ENCODE measurements at regions not wholly inside any gene's neighbourhood (a gene's known extent, or its start where the extent isn't known, plus 50 kb on each side); places are given as distances from the start of the nearest gene placed in this dataset.
"Not testable (repeated sequence)": the region's sequence is repeated elsewhere in the genome, so short reads cannot be mapped to it uniquely, and the experiment has no call there.

DNA sequence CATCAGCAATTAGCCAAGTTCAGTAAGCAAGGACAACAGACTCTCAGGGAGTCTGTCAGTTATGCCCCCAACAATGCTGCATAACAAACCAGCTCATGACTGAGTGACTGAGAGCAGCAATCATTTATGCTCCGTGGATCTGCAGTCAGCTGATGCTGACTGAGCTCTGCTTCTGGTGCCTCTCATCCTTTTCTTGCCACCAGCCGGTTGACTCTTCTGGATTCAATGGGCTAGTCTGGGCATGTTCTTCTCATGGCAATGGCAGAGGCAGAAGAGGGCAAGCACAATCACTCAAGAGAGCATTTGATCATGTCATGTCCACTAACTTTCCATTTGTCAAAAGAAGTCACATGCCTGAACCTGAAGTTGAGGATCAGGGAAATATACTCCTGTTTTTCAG lies 157.0 kb upstream of the NTRK2 start:
- no peak for DNase-seq

DNA sequence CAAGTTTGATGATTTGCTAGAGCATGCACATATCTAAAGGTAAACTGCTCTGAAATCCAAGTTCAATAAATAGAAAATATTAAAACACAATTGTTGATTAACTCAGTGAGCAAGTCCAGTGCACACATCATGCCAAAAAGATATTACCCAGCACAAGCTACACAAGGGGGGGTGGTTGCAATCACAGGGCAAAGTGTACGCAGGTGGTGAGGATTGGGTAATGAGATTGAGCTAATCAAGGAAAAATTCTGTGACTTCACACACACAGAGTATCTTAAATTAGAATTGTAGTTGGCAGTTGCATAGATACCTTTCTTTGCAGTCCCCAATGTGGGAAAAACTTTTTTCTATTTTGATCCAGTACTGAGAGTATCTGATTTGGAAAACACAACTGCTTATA lies 156.1 kb upstream of the NTRK2 start:
- no peak for DNase-seq

DNA sequence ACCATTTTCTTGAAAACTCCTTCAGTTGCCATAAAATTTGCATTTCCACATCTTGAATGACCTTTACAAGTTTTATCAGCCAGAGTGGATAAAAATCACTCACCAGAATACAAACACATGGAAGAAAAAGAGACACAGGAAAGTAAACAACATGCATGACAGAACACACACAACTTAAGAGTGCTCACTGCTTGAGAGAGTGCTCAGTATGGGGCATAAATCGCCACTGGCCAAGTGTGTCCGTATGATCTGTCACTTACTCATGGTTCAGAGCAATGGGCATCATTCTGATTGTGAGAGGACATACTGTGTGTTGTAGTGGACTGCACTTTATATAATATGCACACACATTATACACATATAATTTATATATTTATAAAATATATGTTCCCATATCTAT lies 155.6 kb upstream of the NTRK2 start:
- DNase-seq: no peak

DNA sequence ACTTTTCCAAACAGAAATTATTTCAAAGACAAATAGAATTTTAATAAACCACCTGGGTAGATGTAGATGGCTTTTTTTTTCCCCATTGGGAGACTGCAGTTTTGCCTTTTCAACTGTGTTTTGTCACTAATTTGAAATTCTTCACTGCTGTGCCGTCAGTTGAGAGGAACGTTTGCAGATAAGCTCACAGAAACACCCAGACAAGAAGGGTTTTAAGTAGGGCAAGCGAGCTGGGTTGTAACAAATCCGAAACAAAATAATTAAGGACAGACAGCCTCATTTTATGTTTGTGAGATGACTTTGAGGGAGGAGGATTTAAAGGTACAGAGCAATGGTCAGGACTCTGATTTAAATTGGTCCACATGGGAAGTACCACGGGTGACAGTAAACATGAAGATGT lies 155.1 kb upstream of the NTRK2 start:
- no peak for DNase-seq

DNA sequence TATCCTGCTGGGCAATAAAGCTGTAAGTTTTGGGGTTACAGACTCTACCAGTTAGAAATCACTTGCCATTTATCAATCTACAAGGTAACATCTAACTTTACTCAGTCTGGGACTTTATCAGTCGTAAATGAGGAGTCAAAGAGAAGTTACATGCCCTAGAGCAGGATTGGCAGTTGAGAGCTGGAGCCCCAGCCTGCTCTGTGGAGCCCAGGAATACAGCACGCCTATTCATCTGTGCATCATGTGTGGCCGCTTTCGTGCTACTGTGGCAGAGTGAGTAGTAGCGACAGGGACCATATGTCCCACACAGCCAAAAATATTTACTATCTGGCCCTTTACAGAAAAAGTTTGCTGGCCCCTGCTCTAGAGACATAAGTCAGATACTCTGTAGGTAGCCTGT lies 152.5 kb upstream of the NTRK2 start:
- DNase-seq: no peak

DNA sequence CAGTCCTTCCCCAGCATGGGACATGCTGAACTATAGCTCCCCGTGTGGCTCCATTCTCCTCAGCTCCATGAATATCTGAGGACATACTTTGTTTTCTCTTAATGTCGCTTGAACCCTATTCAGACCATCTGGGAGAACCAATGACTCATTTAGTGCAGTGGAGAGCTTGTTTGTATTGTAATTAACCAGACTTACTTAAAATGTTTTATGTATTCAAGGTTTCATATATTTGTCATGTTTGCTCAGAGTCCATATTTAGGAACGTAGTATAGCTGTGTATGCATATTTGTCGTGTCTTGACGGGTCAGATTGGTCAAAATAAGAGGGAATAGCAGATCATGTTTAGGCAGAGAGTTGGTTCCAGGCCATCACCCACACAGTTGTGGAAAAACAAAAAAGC lies 150.1 kb upstream of the NTRK2 start:
- no peak for DNase-seq

DNA sequence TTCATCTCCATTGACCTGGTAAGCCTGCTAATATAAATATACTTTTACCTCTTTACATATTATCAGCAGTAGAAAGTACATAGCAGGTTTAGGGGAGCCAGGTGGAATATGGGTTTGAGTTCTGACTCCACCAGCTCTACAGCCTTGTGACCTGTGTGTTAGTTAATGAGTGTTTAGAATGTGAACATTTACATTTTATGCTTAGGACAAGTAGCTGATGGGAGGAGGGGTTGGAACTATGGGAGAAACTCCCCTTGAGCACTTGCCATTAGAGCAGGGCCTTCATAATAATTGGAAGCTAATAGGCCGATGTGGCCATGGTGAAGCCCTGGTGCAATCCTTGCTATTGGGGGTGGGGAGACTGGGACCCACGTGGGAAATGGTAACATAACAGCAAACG lies 148.3 kb upstream of the NTRK2 start:
- no peak for DNase-seq

DNA sequence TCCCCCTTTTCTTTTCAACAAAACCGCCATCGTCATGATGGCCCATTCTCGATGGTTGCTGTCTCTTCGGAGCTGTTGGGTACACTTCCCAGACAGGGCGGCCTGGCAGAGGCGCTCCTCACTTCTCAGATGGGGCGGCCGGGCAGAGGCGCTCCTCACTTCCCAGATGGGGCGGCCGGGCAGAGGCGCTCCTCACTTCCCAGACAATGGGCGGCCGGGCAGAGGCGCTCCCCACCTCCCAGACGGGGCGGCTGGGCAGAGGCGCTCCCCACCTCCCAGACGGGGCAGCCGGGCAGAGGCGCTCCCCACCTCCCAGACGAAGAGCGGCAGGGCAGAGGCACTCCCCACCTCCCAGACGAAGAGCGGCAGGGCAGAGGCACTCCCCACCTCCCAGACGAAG lies 143.3 kb upstream of the NTRK2 start:
- DNase-seq: not testable (repeated sequence)

DNA sequence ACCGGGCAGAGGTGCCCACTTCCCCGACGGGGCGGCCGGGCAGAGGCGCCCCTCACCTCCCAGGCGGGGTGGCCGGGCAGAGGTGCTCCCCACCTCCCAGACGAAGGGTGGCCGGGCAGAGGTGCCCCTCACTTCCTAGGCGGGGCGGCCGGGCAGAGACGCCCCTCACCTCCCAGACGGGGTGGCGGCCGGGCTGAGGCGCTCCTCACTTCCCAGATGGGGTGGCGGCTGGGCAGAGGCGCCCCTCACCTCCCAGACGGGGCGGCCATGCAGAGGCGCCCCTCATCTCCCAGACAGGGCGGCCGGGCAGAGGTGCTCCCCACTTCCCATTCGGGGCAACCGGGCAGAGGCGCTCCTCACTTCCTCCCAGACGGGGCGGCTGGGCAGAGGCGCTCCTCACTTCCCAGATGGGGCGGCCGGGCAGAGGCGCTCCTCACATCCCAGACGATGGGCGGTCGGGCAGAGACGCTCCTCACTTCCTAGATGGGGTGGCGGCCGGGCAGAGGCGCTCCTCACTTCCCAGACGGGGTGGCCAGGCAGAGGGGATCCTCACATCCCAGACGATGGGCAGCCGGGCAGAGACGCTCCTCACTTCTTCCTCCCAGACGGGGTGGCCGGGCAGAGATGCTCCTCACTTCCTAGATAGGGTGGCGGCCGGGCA lies 142.3 kb upstream of the NTRK2 start:
- DNase-seq: not testable (repeated sequence)

DNA sequence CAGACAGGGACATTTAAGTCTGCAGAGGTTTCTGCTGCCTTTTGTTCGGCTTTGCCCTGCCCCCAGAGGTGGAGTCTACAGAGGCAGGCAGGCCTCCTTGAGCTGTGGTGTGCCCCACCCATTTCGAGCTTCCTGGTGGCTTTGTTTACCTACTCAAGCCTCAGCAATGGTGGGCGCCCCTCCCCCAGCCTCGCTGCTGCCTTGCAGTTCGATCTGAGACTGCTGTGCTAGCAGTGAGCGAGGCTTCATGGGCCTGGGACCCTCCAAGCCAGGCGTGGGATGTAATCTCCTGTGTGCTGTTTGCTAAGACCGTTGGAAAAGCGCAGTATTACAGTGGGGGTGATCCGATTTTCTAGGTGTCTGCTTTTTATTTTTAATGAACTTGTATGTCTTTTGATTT lies 133.6 kb upstream of the NTRK2 start:
- DNase-seq: not testable (repeated sequence)

DNA sequence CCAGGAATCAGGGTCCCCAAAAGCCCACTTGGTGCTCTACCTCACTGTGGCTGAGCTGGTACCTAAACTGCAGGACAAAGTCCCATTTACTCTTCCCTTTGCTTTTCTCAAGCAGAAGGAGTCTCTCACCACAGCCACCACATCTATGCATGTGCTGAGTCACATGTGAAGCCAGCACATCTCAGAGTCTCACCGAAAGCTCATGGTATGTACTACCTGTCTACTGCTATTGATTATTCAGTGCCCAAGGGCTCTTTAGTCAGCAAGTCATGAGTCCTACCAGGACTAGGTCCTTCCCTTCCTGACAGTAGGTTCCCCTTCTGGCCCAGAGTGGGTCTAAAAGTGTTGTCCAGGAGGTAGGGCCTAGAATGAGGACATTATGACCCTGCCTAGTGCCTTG lies 130.7 kb upstream of the NTRK2 start:
- no peak for DNase-seq

DNA sequence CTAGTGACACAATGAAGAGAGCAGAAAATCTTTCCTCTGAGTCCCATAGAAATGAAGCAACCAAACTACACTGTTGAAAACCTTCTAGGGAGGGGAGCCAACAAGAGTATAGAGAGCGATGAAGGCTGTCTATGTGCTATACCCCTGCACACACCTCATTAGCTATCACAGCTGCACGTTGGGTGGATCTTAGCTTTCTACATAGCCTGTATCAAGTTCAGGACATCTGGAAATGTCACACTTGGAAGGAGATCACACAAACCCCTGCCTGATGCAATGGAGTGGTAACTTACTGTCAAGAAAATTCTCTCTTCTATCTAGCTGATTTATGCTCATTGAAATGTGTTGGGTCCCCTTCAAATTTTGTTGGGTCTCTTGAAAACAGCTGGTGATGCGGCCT lies 127.0 kb upstream of the NTRK2 start:
- peak; percentile 1 for DNase-seq

DNA sequence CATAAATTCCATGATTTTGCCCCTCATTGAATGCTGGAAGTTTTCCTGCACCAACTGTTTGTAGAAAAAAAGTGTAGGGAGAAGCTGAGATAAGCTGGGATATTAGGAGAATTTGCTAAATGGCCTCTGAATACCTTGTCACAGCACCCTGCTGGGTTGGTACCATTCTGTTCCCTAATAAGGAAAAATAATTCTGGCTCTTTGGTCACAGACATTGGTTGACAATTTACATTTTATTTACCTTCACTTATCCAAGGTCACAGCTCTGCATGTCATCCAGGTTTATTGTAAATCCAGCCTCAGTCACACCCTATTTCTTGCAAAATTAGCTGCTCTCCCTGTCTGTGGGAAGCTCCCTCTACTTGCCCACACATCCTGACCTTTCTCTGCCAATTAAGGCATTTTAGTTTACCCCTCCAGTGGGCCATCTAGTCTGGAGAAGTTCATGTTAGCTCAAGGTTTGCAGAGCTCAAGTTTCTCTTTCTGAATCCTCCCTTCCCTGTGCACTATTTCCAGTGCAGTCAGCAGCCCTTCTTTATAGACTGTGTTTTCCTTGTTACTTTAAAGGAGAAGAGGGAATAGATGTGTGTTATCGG lies 115.4 kb upstream of the NTRK2 start:
- DNase-seq: no peak

DNA sequence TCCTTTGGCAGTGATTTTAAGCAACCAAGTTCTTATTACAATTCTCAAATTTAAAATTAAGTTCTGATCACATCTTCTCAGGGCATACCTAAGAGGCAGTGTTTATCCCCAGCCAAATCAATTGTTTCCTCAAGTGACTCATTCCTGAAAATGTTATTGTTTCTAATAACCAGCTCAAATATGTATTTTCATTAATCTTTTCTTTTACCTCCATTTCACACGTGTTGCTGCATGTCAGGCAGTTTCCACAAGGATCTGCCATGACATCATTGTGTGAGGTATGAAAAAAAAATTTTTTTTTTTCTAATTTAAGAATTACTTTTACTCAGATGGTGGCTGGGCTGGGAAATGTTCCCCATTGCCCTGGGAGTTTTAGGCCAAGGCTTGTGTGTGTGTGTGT lies 113.0 kb upstream of the NTRK2 start:
- no peak for DNase-seq

DNA sequence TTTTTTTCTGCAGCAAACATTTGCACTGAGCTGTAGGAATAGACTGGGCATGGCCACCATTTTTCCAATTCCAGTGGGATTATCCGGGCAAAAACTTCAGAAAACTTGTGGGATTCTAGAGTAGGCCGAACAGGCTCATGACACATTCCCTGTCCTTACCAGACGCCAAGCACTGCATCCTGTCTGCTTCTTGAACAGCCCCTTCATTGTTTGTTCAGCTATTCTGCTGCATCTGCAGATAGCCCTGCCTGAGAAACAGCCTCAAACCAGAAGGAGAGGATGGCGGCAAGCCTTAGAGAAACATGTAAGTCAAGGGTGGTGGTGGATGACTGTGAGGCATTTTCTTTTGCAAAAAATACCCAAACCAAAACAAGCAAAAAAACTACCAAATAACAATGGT lies 111.8 kb upstream of the NTRK2 start:
- no peak for DNase-seq

DNA sequence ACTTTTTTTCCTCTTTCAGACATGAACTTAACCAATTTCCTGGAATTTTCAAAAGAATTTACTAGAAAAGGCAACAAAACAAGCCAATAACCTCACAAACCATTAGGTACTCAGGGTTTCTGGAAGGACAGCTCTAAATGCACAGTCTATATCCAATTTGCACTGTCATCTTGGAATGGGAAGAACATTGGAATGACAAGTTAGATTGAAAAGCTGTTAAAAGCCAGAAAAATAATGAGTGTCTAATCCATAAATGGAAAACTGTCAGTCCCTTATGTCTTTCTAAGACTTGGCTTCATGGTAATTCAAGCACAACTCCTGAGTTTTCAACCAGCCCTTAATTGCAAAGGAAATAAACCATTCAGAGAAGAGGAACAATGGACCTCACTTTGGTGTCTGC lies 105.8 kb upstream of the NTRK2 start:
- DNase-seq: no peak

DNA sequence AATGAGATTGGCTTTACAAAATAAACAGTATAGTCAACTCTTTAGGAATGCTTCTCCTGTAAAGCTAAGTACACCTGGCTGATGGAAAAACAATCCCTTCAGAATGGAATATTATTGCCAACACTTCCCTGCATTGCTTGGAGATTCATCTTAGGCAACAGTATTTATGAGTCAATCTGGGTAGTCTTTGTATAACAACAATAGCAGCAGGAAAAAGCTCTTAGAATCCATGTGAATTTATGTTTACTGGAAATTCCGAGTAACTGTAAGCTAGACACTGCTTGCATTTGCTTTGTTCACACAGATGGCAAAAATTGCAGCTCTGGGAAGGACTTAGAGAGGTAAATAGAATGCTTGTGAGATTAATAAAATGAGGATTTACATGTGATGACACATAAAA lies 101.7 kb upstream of the NTRK2 start:
- DNase-seq: no peak

DNA sequence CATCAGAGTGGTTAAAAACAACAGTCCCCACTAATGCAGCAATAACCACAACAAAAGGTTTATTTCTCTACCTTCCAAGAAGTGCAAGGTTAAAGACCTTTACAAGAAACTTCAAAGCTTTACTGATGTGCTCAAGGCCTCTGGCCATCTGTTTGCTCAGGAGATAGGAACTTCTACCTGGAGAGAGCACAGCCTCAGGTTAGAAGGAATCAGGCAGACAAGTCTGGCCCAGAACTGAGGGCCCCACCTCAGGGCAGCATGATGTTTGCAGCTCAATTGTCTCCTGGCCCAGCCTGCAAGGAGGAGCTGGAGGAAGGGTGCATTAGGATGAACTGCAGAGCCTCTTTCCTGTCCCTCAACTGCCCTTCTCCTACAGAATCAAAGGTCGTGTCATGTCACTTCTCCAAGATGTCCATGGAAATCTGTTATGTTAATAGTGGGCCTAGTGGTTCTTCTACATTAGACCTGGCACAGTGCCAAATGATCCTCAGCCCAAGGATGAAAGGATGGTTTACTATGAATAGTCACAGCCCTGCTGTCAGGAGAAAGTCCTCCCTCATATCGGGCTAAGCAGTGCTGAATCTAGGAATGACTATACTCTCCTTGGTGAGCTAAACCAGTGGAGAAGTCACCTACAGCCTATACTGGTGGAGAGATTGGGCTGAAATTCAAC lies 98.9 kb upstream of the NTRK2 start:
- no peak for DNase-seq

DNA sequence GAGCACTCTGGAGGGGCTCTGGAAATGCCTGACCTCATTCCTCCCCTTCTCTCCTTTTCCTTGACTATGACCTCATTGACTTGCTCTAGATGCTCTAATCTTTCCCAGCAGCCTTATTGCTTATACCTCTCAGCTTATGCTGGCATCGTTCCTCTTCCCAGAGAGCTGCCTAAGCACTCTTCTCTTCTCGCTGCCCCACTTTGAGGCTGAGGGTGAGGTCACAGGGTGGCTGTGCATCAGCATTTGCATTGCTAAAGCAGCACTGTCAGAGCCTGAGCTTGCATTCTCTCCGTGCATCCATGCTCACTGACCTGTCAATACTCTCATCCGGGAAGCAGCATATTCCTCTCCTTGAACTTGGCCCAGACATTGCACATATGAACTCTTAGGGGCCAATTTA lies 96.4 kb upstream of the NTRK2 start:
- no peak for DNase-seq

DNA sequence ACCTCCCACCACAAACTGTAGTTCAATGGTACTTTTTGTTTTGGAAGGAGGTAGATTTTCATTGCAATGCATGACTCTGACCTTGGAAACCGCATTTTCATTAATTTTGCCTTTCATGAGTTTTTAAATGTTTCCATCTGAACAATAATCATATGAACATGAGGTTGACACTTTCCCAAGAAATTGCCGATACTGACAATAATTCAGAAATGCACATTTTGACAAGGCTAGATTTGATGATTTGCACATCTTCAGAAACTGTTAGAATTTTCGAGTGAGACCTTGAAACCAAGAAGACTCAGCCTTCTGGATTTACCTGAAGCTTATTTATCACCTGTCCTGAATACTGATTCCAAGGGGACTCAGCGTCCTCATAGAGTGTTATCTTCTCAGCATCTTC lies 93.8 kb upstream of the NTRK2 start:
- no peak for DNase-seq

DNA sequence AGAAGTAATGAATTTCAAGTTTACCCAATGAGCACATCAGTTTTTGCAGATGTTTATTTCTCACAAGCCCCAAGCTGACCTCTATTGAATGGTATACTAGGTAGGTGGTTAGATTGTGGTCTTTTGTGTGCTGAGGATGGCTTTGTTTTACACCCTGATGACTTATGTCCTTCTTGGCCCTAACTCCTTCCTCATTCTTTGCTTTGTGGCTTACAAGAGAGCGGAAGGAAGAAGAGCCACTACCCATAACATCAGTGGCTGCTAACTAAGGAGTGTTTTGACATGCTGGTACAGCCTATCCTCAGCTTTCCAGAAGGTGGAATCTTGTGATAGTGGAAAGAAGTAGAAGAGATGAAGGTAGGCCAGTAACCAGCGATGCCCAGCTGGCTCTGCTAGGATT lies 85.7 kb upstream of the NTRK2 start:
- DNase-seq: no peak

DNA sequence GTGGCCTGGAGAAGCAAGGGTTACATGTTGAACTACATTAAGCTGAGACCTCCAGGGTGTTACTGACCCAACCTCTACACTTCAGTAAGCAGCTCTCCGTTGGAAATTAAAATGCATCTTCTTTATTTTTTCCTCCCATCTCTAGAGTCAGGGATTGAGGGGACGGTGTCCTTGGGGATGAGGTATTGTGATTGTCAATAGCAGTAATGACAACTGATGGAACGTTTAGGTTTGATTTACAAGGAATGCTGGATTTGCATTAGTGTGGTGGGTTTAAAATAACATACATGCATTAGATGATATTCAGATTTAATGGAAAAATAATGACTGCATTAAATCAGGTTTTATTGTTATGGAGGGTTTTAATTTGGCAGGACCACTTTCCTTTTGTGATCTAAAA lies 82.9 kb upstream of the NTRK2 start:
- no peak for DNase-seq

DNA sequence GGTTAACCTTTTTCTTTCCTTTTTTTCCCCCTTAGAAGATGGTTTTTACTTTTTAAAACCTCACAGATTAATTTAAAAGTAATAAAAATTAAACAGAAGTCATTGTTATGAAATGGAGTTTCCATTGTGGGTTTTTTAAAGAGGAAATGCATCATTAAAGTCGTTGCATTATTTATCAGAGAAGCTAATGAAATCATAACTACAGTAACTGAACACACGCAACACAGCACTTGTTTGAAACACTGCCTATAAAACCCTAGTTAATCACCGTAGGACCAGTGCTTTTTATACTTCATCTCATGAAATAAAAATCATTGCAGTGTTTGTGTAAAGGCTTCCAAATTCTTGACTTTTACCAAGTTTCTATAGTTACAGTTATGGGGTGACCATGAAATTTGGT lies 82.4 kb upstream of the NTRK2 start:
- DNase-seq: no peak

DNA sequence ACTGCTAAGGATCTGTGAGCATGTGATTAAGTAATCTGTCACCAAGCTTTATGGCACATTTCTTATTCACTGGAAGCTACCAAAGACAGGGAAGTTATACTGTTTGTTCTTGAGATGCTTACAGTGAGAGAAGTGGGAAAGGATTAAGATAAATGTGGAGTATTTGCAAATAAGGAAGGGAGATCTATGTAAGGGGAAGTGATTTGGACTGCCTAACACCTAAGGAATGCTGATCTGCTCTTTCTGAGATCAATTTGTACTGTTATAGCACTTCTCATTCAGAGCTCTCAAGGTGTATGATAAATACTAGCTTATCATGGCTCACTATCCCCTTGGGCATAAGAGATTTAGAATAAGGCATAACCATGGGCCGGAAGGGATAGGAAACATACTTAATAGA lies 80.0 kb upstream of the NTRK2 start:
- DNase-seq: no peak

DNA sequence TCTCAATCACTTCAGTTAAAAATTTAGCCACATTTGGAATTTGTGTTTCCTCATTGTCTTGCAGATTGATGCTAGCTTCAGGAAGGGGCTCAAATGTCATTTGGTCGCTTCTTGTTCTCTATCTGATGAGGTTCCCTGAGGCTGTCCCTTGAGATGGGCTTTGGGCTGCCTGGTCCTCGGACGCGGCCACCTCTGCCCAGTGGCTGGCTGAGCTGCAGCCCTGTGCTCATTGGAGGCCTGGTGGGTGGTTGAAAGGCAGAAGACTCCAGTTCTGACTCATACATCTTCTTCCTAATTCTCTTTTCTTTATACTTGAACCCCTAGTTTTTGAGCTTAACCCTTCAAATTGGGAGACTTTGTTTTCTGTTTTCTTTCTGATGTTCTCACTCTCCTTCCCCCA lies 78.8 kb upstream of the NTRK2 start:
- DNase-seq: no peak
